HUES64 (cell line): ENCODE measurements at regions not wholly inside any gene's neighbourhood (a gene's known extent, or its start where the extent isn't known, plus 50 kb on each side); places are given as distances from the start of the nearest gene placed in this dataset.
"Not testable (repeated sequence)": the region's sequence is repeated elsewhere in the genome, so short reads cannot be mapped to it uniquely, and the experiment has no call there.

Experiments used
- H3K27ac ChIP-seq: 2 replicates; pipeline ENCODE4 v1.7.0; 2013; ENCODE audit warnings: low read depth, low read length, inconsistent platforms
- H3K27me3 ChIP-seq: 2 replicates; pipeline ENCODE4 v1.6.1; 2013; ENCODE audit warnings: mild to moderate bottlenecking, low read length; ENCODE audit not compliant: insufficient read depth
- H3K36me3 ChIP-seq: 2 replicates; pipeline ENCODE4 v1.6.1; 2013; ENCODE audit warnings: mild to moderate bottlenecking, low read length; ENCODE audit not compliant: insufficient read depth
- H3K4me1 ChIP-seq: 2 replicates; pipeline ENCODE4 v1.6.1; 2013; ENCODE audit warnings: mild to moderate bottlenecking, low read length, moderate library complexity; ENCODE audit not compliant: insufficient read depth
- H3K4me3 ChIP-seq: 2 replicates; pipeline ENCODE4 v1.5.1; 2013; ENCODE audit warnings: mild to moderate bottlenecking, low read length, moderate library complexity
- H3K9ac ChIP-seq: 2 replicates; pipeline ENCODE4 v1.6.1; 2013; ENCODE audit warnings: mild to moderate bottlenecking, low read depth, low read length
- H3K9me3 ChIP-seq: 2 replicates; pipeline ENCODE4 v1.6.1; 2013; ENCODE audit warnings: low read depth, low read length; ENCODE audit not compliant: insufficient read depth
- WGBS: fragments of 150-250, 120-280 bp; methylation state at CpG from one replicate; pipeline ENCODE4 v1.1.7; 2013; ENCODE audit warnings: missing lambda C conversion rate; 5-methylcytosine and 5-hydroxymethylcytosine counted together

- no peaks in the 10 kb centered on the region for H3K27me3 ChIP-seq
- H3K36me3 ChIP-seq, result no peaks in the 10 kb centered on the region
- 0 out of 2 replicates have a peak, but pooled peaks cover 5% of the 10 kb centered on the region for H3K9me3 ChIP-seq
- H3K27ac ChIP-seq, result no peak overlapping the region
- no peak overlapping the region for H3K4me3 ChIP-seq
- WGBS, result 80% methylated on average over 1 of the region's 2 CpGs
- H3K9ac ChIP-seq, result no peak overlapping the region
- H3K4me1 ChIP-seq, result no peaks in the 10 kb centered on the region
Measured at GRCh38 chr11:97078443-97078842, 688.6 kb downstream of the JRKL start.

GRCh38 chr11:97079244-97079643 lies 689.4 kb downstream of the JRKL start:
- no peaks in the 10 kb centered on the region for H3K27me3 ChIP-seq
- H3K9me3 ChIP-seq, result no peaks in the 10 kb centered on the region
- H3K9ac ChIP-seq, result no peak overlapping the region
- H3K36me3 ChIP-seq, result no peaks in the 10 kb centered on the region
- no peak overlapping the region for H3K4me3 ChIP-seq
- no peaks in the 10 kb centered on the region for H3K4me1 ChIP-seq
- H3K27ac ChIP-seq, result no peak overlapping the region

- Histone ChIP-seq H3K27me3 (no peaks in the 10 kb centered on the region), H3K36me3 (no peaks in the 10 kb centered on the region), H3K4me3 (no peak overlapping the region), H3K9ac (no peak overlapping the region), H3K4me1 (no peaks in the 10 kb centered on the region), H3K9me3 (no peaks in the 10 kb centered on the region), H3K27ac (no peak overlapping the region)
- no CpG with 5 or more reads among the region's 2 CpGs for WGBS
Measured at GRCh38 chr11:97087419-97087818, 697.6 kb downstream of the JRKL start.

DNA sequence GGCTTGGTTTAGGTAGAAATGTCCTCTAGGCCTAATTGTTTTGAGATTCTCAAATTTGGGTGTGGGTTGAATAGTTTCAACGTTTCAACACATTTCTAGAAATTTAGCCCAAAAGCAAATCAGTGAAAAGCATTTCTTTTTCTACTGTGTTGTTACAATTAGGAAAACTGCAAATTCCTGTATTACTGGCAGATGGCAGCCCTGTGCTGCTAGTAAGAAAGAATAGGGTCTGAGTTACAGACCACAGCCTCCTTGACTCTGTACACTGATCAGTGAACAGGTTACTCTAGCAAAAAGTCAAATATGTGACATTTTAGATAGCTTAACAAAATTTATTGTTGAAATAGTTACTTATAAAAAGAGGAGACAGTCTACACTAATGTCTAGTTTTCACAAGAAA lies 703.0 kb downstream of the JRKL start:
- H3K27me3 ChIP-seq, result no peaks in the 10 kb centered on the region
- no peak overlapping the region for H3K27ac ChIP-seq
- no peaks in the 10 kb centered on the region for H3K4me1 ChIP-seq
- 83% methylated on average over 1 of the region's 1 CpG for WGBS
- no peak overlapping the region for H3K4me3 ChIP-seq
- H3K9ac ChIP-seq, result no peak overlapping the region
- H3K36me3 ChIP-seq, result no peaks in the 10 kb centered on the region
- no peaks in the 10 kb centered on the region for H3K9me3 ChIP-seq

DNA sequence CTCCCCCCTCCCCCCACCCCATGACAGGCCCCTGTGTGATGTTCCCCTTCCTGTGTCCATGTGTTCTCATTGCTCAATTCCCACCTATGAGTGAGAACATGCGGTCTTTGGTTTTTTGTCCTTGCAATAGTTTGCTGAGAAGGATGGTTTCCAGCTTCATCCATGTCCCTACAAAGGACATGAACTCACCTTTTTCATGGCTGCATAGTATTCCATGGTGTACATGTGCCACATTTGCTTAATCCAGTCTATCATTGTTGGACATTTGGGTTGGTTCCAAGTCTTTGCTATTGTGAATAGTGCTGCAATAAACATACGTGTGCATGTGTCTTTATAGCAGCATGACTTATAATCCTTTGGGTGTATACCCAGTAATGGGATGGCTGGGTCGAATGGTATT lies 712.4 kb downstream of the JRKL start:
- H3K4me1 ChIP-seq, H3K27ac ChIP-seq, H3K9ac ChIP-seq, H3K9me3 ChIP-seq, H3K36me3 ChIP-seq, H3K4me3 ChIP-seq, H3K27me3 ChIP-seq: not testable (repeated sequence)
- WGBS, result 100% methylated on average over 3 of the region's 3 CpGs

- no peak overlapping the region for H3K4me3 ChIP-seq
- H3K9ac ChIP-seq, result no peak overlapping the region
- no peaks in the 10 kb centered on the region for H3K9me3 ChIP-seq
- no peaks in the 10 kb centered on the region for H3K36me3 ChIP-seq
- H3K4me1 ChIP-seq, result no peaks in the 10 kb centered on the region
- no peaks in the 10 kb centered on the region for H3K27me3 ChIP-seq
- H3K27ac ChIP-seq, result no peak overlapping the region
Measured at GRCh38 chr11:97107604-97108003, 717.8 kb downstream of the JRKL start.

GRCh38 chr11:97109078-97109477 lies 719.3 kb downstream of the JRKL start:
- H3K4me3 ChIP-seq, result no peak overlapping the region

GRCh38 chr11:97110376-97110775 lies 720.6 kb downstream of the JRKL start:
- Histone ChIP-seq H3K4me1 (no peaks in the 10 kb centered on the region), H3K27ac (no peak overlapping the region), H3K9me3 (no peaks in the 10 kb centered on the region), H3K36me3 (no peaks in the 10 kb centered on the region), H3K4me3 (no peak overlapping the region), H3K27me3 (no peaks in the 10 kb centered on the region), H3K9ac (no peak overlapping the region)
- 96% methylated on average over 4 of the region's 4 CpGs for WGBS

More at GRCh38 chr11:97109078-97109477, 719.3 kb downstream of the JRKL start:
- Histone ChIP-seq H3K36me3 (no peaks in the 10 kb centered on the region), H3K9me3 (no peaks in the 10 kb centered on the region), H3K27me3 (no peaks in the 10 kb centered on the region), H3K4me1 (no peaks in the 10 kb centered on the region), H3K9ac (no peak overlapping the region), H3K27ac (no peak overlapping the region)
- no CpG with 5 or more reads among the region's 1 CpG for WGBS

GRCh38 chr11:97111559-97111958 lies 721.7 kb downstream of the JRKL start:
- Histone ChIP-seq H3K27ac (no peak overlapping the region), H3K9me3 (no peaks in the 10 kb centered on the region), H3K9ac (no peak overlapping the region), H3K27me3 (no peaks in the 10 kb centered on the region), H3K4me1 (no peaks in the 10 kb centered on the region), H3K4me3 (no peak overlapping the region), H3K36me3 (no peaks in the 10 kb centered on the region)
- WGBS, result 86% methylated on average over 10 of the region's 11 CpGs

DNA sequence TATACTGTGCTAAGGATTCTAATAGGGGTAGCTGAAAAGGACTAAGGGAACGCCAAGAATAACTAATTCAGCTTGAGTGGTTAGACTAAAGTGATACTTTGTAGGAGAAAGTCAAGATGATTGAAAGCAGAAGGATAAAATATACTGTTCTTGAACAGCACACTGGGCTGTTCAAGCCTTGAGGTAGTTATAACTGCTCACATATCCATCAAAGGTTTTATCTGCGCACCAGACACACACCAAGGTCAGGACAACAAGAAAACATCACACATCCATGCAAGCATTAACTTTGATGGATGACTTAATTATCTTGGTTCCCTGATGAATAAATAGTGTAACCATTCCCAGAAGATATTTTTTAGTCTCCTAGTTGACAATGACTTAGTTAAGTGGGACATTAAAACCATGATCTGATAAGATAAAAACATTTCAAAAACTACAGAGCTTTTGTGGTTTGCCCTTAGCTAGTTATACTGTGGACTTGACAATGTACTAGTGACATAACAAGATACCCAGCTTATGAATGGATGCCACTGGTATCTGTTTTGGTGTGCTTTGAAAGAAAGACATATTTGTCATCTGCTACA lies 728.9 kb downstream of the JRKL start:
- 93% methylated on average over 2 of the region's 2 CpGs for WGBS
- no peak overlapping the region for H3K9ac ChIP-seq

GRCh38 chr11:97123237-97123636 lies 733.4 kb downstream of the JRKL start:
- Histone ChIP-seq H3K27ac (no peak overlapping the region), H3K4me1 (no peaks in the 10 kb centered on the region), H3K4me3 (no peak overlapping the region), H3K36me3 (no peaks in the 10 kb centered on the region), H3K9me3 (no peaks in the 10 kb centered on the region), H3K27me3 (no peaks in the 10 kb centered on the region), H3K9ac (no peak overlapping the region)
- WGBS, result 65% methylated on average over 2 of the region's 2 CpGs

More for the DNA sequence above, 728.9 kb downstream of the JRKL start:
- H3K36me3 ChIP-seq, result no peaks in the 10 kb centered on the region
- H3K4me3 ChIP-seq, result no peak overlapping the region
- no peaks in the 10 kb centered on the region for H3K4me1 ChIP-seq
- no peak overlapping the region for H3K27ac ChIP-seq
- H3K27me3 ChIP-seq, result no peaks in the 10 kb centered on the region
- no peaks in the 10 kb centered on the region for H3K9me3 ChIP-seq

- Histone ChIP-seq H3K4me1 (no peaks in the 10 kb centered on the region), H3K4me3 (no peak overlapping the region), H3K36me3 (no peaks in the 10 kb centered on the region), H3K9me3 (no peaks in the 10 kb centered on the region; the same call in 1 of the 2 replicates), H3K27ac (no peak overlapping the region), H3K9ac (no peak overlapping the region), H3K27me3 (no peaks in the 10 kb centered on the region)
- WGBS, result 95% methylated on average over 1 of the region's 1 CpG
Measured at GRCh38 chr11:97136067-97136466, 746.3 kb downstream of the JRKL start.
